ENCODE measurements at regions not wholly inside any gene's neighbourhood (a gene's known extent, or its start where the extent isn't known, plus 50 kb on each side); places are given as distances from the start of the nearest gene placed in this dataset.

- ATAC-seq = no peak
- H3K4me3 ChIP-seq = no peak overlapping the region
- H3K4me1 ChIP-seq = no peaks in the 10 kb centered on the region
- ChIA-PET POLR2A (no interaction called here), CTCF (interaction anchor here (0.6 kb wide), 1 partner anchor 249 kb away, joined by 3 read pairs; no protein-coding TSS in a partner anchor)
- TF ChIP-seq ZNF302 (CRISPR knock-in tag; IDR thresholded peaks at IDR 0.05) (no peak), ZSCAN20 (CRISPR knock-in tag; IDR thresholded peaks at IDR 0.05) (no peak), RFX5 (IDR thresholded peaks at IDR 0.05) (no peak), CBX2 (IDR thresholded peaks at IDR 0.05; ENCODE audit: borderline replicate concordance, low read depth) (no peak), RCOR1 (IDR thresholded peaks at IDR 0.05; ENCODE audit: low read depth, low read length) (no peak), MAX (IDR thresholded peaks at IDR 0.05) (no peak), NPAS2 (CRISPR knock-in tag; IDR thresholded peaks at IDR 0.05; ENCODE audit: borderline replicate concordance) (no peak), REST (IDR thresholded peaks at IDR 0.05) (no peak), NR3C1 (IDR thresholded peaks at IDR 0.05) (no peak), PHF8 (IDR thresholded peaks at IDR 0.05; ENCODE audit: borderline replicate concordance, low read depth) (no peak), ESRRA (IDR thresholded peaks at IDR 0.05; ENCODE audit: borderline replicate concordance, low read length) (no peak), CEBPB (IDR thresholded peaks at IDR 0.05) (no peak)
- WGBS (ENCODE audit: missing lambda C conversion rate) = 83% methylated on average over 9 of the region's 9 CpGs
- FAIRE-seq = no peak
- DNase-seq (ENCODE audit: low read depth in 1 of 2, low spot score in 1 of 2) = no peak
- H3K4me2 ChIP-seq = no peak overlapping the region
- no peak overlapping the region for H3K27ac ChIP-seq
- H3K9me3 ChIP-seq = no peaks in the 10 kb centered on the region
Measured at GRCh38 chr7:28263622-28264271, 83.2 kb upstream of the JAZF1 start.

- CTCF ChIA-PET = interaction anchor here (0.8 kb wide), 1 partner anchor 14 kb away, joined by 3 read pairs; no protein-coding TSS in a partner anchor
- no peak for ATAC-seq
Measured at GRCh38 chr7:28266402-28266801, 85.8 kb upstream of the JAZF1 start.

More at GRCh38 chr7:28266402-28266801, 85.8 kb upstream of the JAZF1 start:
- FAIRE-seq = no peak
- 5% methylated on average over 2 of the region's 2 CpGs for WGBS (ENCODE audit: missing lambda C conversion rate)
- TF ChIP-seq FOXS1 (CRISPR knock-in tag; IDR thresholded peaks at IDR 0.05) (no peak), SREBF2 (IDR thresholded peaks at IDR 0.05) (no peak), KDM5A (IDR thresholded peaks at IDR 0.05) (no peak), HOXB13 (CRISPR knock-in tag; IDR thresholded peaks at IDR 0.05; ENCODE audit: low read depth) (no peak), NR3C1 (IDR thresholded peaks at IDR 0.05) (no peak), POLR2AphosphoS2 (conservative IDR thresholded peaks at IDR 0.05; ENCODE audit: low read length) (no peak), TFCP2L1 (CRISPR knock-in tag; IDR thresholded peaks at IDR 0.05) (no peak), NPAS2 (CRISPR knock-in tag; IDR thresholded peaks at IDR 0.05; ENCODE audit: borderline replicate concordance) (no peak), CHD2 (IDR thresholded peaks at IDR 0.05; ENCODE audit: low read length, partially characterized antibody) (no peak), MYC (IDR thresholded peaks at IDR 0.05; ENCODE audit: borderline replicate concordance, low read length) (no peak), BCL3 (IDR thresholded peaks at IDR 0.05) (no peak), ZFP36 (IDR thresholded peaks at IDR 0.05; ENCODE audit: borderline replicate concordance, partially characterized antibody) (no peak), ESRRA (IDR thresholded peaks at IDR 0.05; ENCODE audit: borderline replicate concordance, low read length) (no peak), CBX8 (IDR thresholded peaks at IDR 0.05) (no peak)
- H3K4me3 ChIP-seq = no peak overlapping the region
- no peaks in the 10 kb centered on the region for H3K4me1 ChIP-seq
- POLR2A ChIA-PET = no interaction called here
- no peaks in the 10 kb centered on the region for H3K9me3 ChIP-seq
- no peak for DNase-seq (ENCODE audit: low read depth in 1 of 2, low spot score in 1 of 2)
- H3K27ac ChIP-seq = no peak overlapping the region
- H3K4me2 ChIP-seq = no peak overlapping the region

All from A549 (cell line).